ENCODE measurements at regions not wholly inside any gene's neighbourhood (a gene's known extent, or its start where the extent isn't known, plus 50 kb on each side); places are given as distances from the start of the nearest gene placed in this dataset.

DNA sequence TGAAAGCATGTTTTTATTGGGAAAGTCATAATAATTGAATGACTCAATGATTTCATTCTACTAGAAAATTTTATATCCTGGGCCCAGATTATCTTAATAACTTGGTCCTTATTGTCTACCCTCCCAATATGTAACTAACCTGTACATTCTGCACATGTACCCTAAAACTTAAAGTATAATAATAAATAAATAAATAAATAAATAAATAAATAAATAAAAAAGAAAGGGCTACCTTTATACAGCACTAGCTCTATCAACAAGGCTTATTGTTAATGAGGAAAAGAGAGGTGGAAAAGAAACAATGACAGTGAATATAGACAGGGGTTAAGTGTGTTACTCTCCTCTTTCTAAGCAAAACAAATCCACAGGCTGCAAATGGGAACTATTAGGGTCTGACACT, 83.6 kb downstream of the GRIN2B start (continued):
- TF ChIP-seq, protein P1, sequence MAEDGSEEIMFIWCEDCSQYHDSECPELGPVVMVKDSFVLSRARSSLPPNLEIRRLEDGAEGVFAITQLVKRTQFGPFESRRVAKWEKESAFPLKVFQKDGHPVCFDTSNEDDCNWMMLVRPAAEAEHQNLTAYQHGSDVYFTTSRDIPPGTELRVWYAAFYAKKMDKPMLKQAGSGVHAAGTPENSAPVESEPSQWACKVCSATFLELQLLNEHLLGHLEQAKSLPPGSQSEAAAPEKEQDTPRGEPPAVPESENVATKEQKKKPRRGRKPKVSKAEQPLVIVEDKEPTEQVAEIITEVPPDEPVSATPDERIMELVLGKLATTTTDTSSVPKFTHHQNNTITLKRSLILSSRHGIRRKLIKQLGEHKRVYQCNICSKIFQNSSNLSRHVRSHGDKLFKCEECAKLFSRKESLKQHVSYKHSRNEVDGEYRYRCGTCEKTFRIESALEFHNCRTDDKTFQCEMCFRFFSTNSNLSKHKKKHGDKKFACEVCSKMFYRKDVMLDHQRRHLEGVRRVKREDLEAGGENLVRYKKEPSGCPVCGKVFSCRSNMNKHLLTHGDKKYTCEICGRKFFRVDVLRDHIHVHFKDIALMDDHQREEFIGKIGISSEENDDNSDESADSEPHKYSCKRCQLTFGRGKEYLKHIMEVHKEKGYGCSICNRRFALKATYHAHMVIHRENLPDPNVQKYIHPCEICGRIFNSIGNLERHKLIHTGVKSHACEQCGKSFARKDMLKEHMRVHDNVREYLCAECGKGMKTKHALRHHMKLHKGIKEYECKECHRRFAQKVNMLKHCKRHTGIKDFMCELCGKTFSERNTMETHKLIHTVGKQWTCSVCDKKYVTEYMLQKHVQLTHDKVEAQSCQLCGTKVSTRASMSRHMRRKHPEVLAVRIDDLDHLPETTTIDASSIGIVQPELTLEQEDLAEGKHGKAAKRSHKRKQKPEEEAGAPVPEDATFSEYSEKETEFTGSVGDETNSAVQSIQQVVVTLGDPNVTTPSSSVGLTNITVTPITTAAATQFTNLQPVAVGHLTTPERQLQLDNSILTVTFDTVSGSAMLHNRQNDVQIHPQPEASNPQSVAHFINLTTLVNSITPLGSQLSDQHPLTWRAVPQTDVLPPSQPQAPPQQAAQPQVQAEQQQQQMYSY (CRISPR knock-in tag; IDR thresholded peaks at IDR 0.05), result no peak
- TF ChIP-seq NFRKB (IDR thresholded peaks at IDR 0.05) (no peak), ZNF143 (CRISPR knock-in tag; IDR thresholded peaks at IDR 0.05) (no peak)
- TF ChIP-seq, protein P2, sequence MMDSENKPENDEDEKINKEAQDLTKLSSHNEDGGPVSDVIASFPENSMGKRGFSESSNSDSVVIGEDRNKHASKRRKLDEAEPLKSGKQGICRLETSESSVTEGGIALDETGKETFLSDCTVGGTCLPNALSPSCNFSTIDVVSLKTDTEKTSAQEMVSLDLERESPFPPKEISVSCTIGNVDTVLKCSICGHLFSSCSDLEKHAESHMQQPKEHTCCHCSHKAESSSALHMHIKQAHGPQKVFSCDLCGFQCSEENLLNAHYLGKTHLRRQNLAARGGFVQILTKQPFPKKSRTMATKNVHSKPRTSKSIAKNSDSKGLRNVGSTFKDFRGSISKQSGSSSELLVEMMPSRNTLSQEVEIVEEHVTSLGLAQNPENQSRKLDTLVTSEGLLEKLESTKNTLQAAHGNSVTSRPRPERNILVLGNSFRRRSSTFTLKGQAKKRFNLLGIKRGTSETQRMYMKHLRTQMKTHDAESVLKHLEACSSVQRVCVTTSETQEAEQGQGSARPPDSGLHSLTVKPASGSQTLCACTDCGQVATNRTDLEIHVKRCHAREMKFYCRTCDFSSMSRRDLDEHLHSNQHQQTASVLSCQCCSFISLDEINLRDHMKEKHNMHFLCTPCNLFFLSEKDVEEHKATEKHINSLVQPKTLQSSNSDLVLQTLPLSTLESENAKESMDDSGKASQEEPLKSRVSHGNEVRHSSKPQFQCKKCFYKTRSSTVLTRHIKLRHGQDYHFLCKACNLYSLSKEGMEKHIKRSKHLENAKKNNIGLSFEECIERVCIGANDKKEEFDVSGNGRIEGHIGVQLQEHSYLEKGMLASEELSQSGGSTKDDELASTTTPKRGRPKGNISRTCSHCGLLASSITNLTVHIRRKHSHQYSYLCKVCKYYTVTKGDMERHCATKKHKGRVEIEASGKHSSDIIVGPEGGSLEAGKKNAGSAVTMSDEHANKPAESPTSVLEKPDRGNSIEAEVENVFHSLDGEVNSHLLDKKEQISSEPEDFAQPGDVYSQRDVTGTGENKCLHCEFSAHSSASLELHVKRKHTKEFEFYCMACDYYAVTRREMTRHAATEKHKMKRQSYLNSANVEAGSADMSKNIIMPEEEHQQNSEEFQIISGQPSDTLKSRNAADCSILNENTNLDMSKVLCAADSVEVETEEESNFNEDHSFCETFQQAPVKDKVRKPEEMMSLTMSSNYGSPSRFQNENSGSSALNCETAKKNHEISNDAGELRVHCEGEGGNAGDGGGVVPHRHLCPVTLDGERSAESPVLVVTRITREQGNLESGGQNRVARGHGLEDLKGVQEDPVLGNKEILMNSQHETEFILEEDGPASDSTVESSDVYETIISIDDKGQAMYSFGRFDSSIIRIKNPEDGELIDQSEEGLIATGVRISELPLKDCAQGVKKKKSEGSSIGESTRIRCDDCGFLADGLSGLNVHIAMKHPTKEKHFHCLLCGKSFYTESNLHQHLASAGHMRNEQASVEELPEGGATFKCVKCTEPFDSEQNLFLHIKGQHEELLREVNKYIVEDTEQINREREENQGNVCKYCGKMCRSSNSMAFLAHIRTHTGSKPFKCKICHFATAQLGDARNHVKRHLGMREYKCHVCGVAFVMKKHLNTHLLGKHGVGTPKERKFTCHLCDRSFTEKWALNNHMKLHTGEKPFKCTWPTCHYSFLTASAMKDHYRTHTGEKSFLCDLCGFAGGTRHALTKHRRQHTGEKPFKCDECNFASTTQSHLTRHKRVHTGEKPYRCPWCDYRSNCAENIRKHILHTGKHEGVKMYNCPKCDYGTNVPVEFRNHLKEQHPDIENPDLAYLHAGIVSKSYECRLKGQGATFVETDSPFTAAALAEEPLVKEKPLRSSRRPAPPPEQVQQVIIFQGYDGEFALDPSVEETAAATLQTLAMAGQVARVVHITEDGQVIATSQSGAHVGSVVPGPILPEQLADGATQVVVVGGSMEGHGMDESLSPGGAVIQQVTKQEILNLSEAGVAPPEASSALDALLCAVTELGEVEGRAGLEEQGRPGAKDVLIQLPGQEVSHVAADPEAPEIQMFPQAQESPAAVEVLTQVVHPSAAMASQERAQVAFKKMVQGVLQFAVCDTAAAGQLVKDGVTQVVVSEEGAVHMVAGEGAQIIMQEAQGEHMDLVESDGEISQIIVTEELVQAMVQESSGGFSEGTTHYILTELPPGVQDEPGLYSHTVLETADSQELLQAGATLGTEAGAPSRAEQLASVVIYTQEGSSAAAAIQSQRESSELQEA (CRISPR knock-in tag; IDR thresholded peaks at IDR 0.05; ENCODE audit: not compliant biosample characterization), result no peak

Measured in HepG2 (cell line).